GM19455 (cell line): ENCODE measurements at regions not wholly inside any gene's neighbourhood (a gene's known extent, or its start where the extent isn't known, plus 50 kb on each side); places are given as distances from the start of the nearest gene placed in this dataset.

Source experiments
- ATAC-seq: cut with Tn5 transposase; IDR thresholded peaks from one replicate; pipeline ENCODE4 v1.9.1; 2021; ENCODE audit not compliant: unreplicated experiment

GRCh38 chr1:5308249-5308648 is 653.8 kb downstream of the AJAP1 start:
- no peak for ATAC-seq

DNA sequence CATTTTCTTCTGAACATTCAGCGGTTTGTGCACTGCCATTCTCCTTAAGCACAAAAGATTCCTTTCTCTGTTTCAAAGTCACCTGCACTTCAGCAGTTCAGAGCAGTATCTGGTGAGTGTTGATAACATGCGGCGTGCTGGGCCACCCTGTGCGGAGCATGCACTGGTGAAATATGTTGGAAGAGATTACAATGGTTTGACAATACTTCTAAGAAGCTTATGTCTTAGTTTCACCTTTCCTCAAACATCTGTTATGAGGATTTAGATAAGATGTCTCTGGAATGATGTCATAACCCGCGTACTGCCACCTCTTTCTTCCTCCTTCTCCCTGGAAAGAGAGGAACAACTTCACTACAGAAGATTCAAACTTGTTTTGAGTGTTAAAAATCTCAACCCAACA is 650.3 kb downstream of the AJAP1 start:
- no peak for ATAC-seq

- no peak for ATAC-seq
Observed at GRCh38 chr1:5298376-5298775, 644.0 kb downstream of the AJAP1 start.

- ATAC-seq, result no peak
Observed at GRCh38 chr1:5297886-5298239, 643.5 kb downstream of the AJAP1 start.

DNA sequence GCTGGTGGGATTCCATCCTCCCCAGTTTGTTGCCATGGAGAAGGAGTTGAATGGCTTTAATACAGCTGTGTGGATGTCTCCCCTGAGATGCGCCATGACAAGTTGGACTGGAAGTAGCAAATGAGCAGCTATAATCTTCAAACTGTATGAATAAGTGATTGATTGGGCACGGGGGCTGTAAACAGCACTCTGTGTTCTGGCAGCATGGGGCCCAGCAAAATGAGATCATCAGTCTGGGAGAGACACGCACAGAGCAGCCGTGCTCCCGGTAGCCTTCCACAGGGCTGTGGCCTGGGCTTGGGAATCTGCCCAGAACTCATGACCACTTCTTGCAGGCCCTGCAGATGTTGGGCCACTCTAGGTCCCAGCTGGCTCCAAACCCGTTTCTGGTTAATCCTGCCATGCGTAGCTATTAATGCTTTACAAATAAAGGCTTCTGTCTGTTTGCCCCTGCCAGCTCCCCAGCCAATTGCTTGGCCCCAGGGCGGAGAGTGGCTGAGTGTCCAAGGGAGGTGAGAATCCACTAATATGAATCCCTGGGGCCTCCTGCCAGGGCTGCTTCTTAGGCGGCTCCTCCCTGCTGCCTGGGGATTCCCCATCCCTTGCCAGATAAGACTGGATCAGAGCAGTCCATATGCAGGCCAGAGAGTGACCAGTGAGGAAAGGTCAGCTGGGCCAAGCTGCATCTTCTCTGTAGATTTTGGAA is 642.9 kb downstream of the AJAP1 start:
- ATAC-seq, result no peak

- ATAC-seq, result no peak
Observed at GRCh38 chr1:5296557-5297179, 642.3 kb downstream of the AJAP1 start.

DNA sequence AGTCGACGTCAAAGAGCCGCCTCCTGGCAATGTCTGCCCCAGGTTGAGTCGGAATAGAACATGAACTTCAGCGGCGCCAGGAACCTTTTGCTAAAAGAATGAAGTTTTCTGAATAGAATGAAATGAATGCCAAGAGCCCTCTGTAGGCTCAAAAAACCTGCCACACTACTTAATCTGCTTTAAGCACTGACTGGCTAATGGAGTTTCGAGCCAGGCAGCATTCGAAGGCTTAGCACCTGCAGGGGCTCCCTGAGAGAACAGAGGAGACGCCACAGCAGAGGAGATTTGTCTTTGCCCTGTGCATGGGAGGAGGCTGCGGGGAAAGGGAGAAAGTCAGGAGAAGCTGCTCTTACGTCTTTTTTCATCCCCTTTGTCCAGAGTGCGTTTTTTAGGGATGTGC is 641.7 kb downstream of the AJAP1 start:
- no peak for ATAC-seq

DNA sequence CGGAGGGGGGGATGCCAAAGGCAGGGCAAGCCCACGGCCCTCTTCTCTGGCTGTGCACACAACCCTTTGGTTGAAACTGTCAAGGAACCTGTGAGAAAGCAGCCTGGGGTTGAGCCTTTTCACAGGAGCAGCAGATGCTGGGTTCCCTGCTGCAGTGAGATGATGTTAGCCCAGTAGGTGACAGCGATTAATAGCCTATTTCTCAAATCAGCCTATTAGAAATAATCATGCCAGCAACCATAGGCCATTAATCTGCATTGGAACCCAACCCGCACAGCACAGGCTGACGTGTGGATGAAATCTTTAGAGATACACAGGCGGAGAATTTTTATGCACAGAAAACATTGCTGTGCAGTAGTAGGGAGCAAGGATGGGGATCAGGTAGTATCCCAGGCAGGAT is 637.5 kb downstream of the AJAP1 start:
- ATAC-seq, result no peak

- ATAC-seq, result no peak
Observed at GRCh38 chr1:5287178-5288150, 633.1 kb downstream of the AJAP1 start.

- no peak for ATAC-seq
Observed at GRCh38 chr1:5286244-5286643, 631.8 kb downstream of the AJAP1 start.

- ATAC-seq, result no peak
Observed at GRCh38 chr1:5274527-5274926, 620.1 kb downstream of the AJAP1 start.

DNA sequence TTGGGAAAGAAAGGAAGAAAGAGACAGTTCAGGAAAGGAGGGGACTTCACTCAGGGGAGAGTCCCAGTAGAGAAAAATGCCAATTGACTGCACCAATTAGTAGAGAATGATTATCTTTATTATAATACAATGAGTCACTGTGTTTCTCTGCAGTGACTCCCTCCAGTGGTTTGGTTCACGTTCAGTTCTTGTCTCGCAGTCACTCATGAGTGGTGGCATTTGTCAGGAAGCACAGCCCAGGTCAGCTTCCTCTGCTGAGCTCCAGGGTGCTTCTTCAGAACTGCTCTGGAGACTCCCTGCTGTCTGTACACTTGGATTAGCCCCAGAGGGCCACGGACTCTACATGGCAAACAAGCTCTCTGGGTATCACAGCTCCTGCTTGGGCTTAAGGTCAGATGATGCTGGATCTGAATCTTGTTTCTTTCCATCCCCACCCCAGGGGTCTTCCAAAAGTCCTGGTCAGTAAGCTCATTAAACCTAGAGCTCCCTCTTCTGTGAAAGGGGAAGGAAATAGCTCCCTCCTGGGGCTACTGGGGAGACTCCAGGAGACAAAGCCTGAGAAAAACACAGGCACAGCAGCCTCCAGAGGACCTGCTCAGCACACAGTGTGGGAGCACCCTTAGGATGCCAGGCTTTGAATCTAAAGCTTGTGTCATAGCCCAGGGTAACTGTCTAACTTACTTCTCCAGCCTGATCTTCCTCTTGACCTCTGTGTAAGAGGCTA is 619.0 kb downstream of the AJAP1 start:
- no peak for ATAC-seq

DNA sequence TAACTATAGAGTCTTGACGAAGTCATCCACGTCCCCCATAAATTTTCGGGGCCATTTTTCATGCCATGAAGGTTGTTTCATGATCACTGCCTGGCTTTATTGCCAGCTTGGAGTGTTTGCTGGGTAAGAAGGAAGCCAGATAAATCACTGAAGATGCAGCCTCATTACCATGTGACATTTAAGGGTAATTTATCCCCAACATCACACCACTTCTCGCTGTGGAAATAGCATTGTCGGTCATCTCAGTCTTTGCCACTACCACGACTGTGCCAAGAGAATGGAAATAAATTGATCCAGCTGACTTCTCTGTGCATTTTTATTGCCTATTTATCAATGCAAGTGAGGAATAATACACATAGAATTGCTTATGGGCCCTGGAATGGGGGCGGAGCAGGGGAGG is 617.9 kb downstream of the AJAP1 start:
- no peak for ATAC-seq

GRCh38 chr1:5271264-5271663 is 616.9 kb downstream of the AJAP1 start:
- no peak for ATAC-seq

DNA sequence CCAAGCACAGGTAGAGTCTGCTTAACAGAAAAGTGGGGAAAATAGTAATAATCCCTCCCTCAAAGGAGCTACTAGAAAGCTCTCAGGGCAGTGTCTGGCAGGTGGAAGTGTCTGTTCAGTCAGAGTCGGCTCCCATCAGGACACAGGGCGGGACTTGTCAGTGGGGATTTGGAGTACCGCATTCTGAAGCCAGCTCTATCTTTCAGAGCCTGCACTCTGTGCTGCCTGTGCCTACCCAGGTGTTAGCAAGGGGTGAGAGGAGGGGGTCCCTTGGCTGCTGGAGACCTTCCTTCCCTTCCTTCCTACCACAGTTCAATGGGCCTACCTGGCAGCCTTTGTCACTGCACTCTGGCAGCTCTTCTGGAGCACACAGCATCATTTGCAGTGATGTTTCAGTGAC is 615.5 kb downstream of the AJAP1 start:
- no peak for ATAC-seq

DNA sequence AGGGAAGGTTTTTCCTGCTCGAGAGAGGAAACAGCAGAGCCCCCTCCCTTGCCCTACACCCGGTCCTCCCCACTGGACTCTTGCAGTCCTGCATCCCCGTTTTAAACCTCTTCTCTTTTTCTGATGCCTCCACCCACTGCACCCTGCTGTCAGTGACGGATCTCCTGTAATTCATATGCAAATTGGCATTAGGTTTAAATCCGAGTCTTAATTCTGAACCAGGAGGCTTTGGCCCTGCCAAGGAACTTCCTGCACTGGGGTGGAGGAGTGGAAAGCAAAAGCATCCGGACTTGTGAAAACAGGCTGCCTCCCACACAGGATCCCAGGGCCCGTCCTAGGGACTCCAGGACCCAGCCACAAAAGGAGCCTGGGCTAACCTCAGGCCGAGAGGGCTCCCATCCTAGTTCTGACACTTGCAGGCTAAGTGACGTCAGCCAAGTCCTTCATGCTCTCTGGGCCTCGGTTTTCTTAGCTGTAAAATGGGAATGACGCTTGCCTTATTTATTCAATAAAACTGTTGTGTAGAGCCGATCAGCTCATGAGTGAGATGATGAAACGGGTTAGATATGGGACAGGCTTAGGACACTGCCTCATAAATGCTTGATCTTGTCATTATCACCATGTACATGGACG is 613.3 kb downstream of the AJAP1 start:
- ATAC-seq, result no peak

DNA sequence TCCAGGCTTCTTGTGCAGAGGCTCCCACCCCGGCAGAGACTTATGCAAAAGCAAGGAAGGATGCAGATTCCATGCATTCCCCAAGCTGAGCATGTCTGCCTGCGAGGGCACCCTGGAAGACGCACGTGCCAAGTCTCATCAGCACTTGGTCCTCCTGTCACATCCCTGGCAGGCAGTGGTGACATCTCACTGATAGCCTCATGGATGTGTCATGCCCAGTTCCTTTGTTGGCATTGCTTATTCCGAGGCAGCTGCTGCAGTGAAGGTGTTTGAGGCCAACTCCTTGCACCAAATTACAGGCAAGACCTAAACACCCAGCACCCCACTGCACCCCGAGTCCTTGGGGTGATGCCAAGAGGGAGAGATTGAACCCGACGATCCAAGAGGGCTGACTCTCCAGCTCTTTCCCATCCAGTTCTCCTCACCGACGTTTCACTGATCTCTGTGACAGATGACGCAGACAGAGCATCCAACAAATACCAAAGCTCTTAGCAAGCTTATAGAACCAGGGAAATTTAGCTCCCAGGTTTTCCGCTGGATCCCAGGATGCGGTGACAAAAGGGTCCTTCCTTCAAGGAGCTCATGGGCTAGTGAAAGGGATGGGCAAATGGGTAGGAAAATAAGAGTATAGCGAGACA is 611.1 kb downstream of the AJAP1 start:
- ATAC-seq, result no peak

DNA sequence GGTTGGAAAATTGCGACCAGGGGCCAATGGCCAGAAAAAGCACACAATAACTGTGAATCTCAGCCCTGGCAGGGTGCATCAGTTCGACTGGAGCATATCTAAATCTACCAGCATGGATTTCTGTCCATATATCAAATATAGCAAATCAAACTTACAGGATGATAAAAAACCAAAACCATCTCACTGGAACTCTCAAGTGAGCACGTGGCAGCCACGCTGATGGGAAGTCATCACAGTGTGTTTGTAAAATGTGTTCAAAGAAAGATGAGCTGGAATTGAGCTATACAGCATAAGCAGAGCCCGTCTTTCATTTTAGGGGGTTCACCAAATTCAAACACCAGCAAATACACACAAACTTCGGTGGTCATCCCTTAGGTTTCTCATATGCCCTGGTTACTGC is 610.1 kb downstream of the AJAP1 start:
- no peak for ATAC-seq

GRCh38 chr1:5256793-5257192 is 602.4 kb downstream of the AJAP1 start:
- ATAC-seq, result no peak

- ATAC-seq, result no peak
Observed at GRCh38 chr1:5254975-5255374, 600.6 kb downstream of the AJAP1 start.
